BE2C (cell line): ENCODE measurements at regions not wholly inside any gene's neighbourhood (a gene's known extent, or its start where the extent isn't known, plus 50 kb on each side); places are given as distances from the start of the nearest gene placed in this dataset.
"Not testable (repeated sequence)": the region's sequence is repeated elsewhere in the genome, so short reads cannot be mapped to it uniquely, and the experiment has no call there.

Experiments
- DNase-seq: peaks from one replicate; pipeline ENCODE4 v3.0.0-alpha.2; 2020
- H3K27me3 ChIP-seq: fragments of 250-450 bp; sonication (Bioruptor Pico); 2 replicates; pipeline ENCODE4 v1.5.1; 2020; ENCODE audit warnings: mild to moderate bottlenecking
- H3K36me3 ChIP-seq: fragments of 250-450 bp; sonication (Bioruptor Pico); 2 replicates; pipeline ENCODE4 v1.5.1; 2020; ENCODE audit warnings: mild to moderate bottlenecking
- H3K4me1 ChIP-seq: fragments of 250-450 bp; sonication (Bioruptor Pico); 2 replicates; pipeline ENCODE4 v1.5.1; 2020
- H3K4me3 ChIP-seq: 2 replicates; pipeline ENCODE4 v1.5.1; 2011; ENCODE audit warnings: low read depth, low read length
- H3K9me3 ChIP-seq: fragments of 250-450 bp; sonication (Bioruptor Pico); 2 replicates; pipeline ENCODE4 v1.5.1; 2020
- CTCF ChIP-seq: IDR thresholded peaks from 2 replicates; pipeline ENCODE4 v1.5.1; 2012; ENCODE audit warnings: mild to moderate bottlenecking, low read depth, low read length

DNA sequence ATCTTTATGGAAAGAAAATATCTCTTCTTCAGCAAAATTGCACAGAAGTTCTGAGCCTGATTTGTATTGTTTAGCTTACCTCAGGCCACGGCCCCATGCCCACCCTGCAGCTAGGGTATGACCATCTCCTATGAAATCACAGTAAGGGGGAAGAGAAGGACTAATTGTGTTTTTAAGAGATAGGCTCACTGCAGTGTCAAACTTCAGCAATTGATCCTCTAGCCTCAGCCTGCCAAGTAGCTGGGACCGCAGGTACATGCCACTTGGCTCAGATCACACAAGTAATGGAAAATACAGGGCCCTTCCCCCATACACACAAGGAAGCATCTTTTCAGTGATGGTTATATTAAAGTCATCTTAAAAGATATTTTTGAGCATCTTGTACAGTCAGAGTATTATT lies 60.0 kb downstream of the DMAC1 start:
- Histone ChIP-seq H3K36me3 (no peaks in the 10 kb centered on the region), H3K4me1 (no peaks in the 10 kb centered on the region), H3K27me3 (no peaks in the 10 kb centered on the region), H3K9me3 (no peaks in the 10 kb centered on the region), H3K4me3 (no peak overlapping the region)
- TF ChIP-seq CTCF = no peak
- no peak for DNase-seq

DNA sequence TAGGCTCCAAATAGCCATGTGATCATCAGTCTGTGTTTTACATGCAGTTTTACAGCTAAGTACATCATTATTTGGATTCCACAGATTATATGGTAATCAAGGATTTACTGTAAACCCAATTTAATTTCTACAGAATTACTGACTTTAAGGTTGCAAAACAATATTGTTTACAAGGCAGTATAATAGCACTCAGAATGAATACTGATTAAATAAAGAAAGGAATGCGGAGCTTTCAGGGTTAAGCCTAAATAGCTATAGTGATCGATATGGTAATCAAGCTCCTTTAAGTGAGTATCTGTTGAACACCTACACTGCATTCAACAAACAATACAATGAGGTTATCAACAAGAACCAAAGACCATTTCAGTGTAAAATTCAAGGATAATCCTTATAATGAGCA lies 64.3 kb downstream of the DMAC1 start:
- DNase-seq = no peak
- no peak for TF ChIP-seq CTCF
- no peak overlapping the region for H3K4me3 ChIP-seq

GRCh38 chr9:7730164-7730445 lies 69.5 kb downstream of the DMAC1 start:
- Histone ChIP-seq H3K4me3 (no peak overlapping the region), H3K36me3 (no peaks in the 10 kb centered on the region), H3K4me1 (no peaks in the 10 kb centered on the region), H3K27me3 (no peaks in the 10 kb centered on the region), H3K9me3 (no peaks in the 10 kb centered on the region)
- no peak for TF ChIP-seq CTCF
- DNase-seq = no peak

More for the DNA sequence above, 64.3 kb downstream of the DMAC1 start:
- Histone ChIP-seq H3K27me3 (no peaks in the 10 kb centered on the region), H3K4me1 (no peaks in the 10 kb centered on the region), H3K36me3 (no peaks in the 10 kb centered on the region), H3K9me3 (no peaks in the 10 kb centered on the region)

DNA sequence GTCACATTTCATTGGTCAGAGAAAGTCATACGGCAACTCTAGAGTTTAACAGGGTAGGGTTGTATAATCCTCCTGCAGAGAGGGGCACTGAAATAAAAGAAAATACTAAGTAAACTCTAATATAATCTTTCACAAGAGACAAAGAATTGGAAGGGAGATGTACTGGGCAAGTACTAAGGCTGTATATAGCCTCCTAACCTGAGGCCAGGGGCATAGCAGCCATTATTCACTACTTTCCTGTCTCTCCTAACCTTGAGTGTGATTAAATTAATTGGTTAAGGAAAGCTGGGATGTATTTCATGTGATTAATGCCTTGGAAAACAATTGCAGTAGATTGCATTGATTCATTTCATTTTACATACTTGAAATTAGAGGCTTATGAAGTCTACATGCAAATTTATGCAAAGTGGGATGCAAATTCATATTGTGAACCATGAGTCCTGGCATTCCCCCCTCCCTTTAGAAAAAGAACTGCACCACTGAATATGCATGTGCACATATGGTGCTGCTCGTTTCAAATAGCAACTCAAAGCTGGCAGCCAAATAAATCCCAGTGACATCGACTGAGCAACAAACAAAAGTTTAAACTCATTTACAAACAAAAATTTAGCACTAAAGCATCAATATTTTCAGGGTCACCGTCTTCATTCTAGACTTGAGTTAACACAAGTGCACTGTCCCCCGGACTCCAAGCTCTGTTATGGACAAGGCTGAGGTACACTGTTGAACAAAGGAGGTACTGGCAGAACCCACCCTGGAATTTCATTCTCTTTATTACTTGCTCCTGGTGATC lies 70.0 kb downstream of the DMAC1 start:
- H3K9me3 ChIP-seq = no peaks in the 10 kb centered on the region
- TF ChIP-seq CTCF = no peak
- H3K4me3 ChIP-seq = no peak overlapping the region
- DNase-seq = no peak
- no peaks in the 10 kb centered on the region for H3K36me3 ChIP-seq
- no peaks in the 10 kb centered on the region for H3K4me1 ChIP-seq
- H3K27me3 ChIP-seq = no peaks in the 10 kb centered on the region

DNA sequence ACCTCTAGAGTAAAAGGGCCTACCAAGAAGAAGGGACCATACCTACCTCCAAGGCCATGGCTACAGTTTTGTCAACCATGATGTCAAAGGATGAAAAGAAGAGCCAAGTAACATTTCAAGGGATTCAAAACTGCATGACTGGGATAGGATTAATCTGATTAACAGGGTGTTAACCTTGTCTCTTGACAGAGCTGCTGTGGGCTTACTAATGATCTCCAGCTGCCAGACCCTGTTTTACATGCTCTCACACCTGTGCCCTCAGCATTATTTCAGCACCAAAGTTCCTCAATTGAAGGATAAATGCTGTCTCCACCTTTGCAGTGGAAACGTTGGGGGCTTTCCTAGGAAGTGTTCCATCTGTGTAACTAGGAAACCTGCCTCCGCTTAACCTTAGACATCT lies 78.3 kb downstream of the DMAC1 start:
- DNase-seq = no peak
- Histone ChIP-seq H3K9me3 (no peaks in the 10 kb centered on the region; the same call in 1 of the 2 replicates), H3K27me3 (no peaks in the 10 kb centered on the region)

DNA sequence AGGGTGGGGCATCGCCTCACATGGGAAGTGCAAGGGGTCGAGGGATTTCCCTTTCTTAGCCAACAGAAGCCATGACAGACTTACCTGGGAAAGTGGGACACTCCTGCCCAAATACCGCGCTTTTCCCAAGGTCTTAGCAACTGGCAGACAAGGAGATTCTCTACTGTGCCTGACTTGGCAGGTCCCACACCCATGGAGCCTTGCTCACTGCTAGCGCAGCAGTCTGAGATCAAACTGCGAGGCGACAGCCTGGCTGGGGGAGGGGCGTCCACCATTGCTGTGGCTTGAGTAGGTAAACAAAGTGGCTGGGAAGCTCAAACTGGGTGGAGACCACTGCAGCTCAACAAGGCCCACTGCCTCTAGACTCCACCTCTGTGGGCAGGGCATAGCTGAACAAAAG lies 86.5 kb downstream of the DMAC1 start:
- H3K4me3 ChIP-seq, H3K9me3 ChIP-seq, H3K36me3 ChIP-seq, DNase-seq, H3K27me3 ChIP-seq, H3K4me1 ChIP-seq: not testable (repeated sequence)

More for the DNA sequence above, 78.3 kb downstream of the DMAC1 start:
- Histone ChIP-seq H3K4me1 (no peaks in the 10 kb centered on the region), H3K4me3 (no peak overlapping the region), H3K36me3 (no peaks in the 10 kb centered on the region)
- no peak for TF ChIP-seq CTCF

GRCh38 chr9:7710686-7711085 lies 88.9 kb downstream of the DMAC1 start:
- Histone ChIP-seq H3K9me3 (no peaks in the 10 kb centered on the region), H3K36me3 (no peaks in the 10 kb centered on the region), H3K27me3 (no peaks in the 10 kb centered on the region), H3K4me3 (no peak overlapping the region), H3K4me1 (no peaks in the 10 kb centered on the region)
- TF ChIP-seq CTCF = no peak
- no peak for DNase-seq
